Neural cell (in vitro differentiated cells): ENCODE measurements at regions not wholly inside any gene's neighbourhood (a gene's known extent, or its start where the extent isn't known, plus 50 kb on each side); places are given as distances from the start of the nearest gene placed in this dataset.

Experiments
- H2AFZ ChIP-seq: fragments of 200-600, 300-800 bp; sonication (generic), shearing (Covaris generic); 2 replicates; pipeline ENCODE4 v1.6.0; 2014; ENCODE audit warnings: low read depth, mild to moderate bottlenecking, antibody characterized with exemption, low read length, moderate library complexity
- H3F3A ChIP-seq: fragments of 200-600 bp; shearing (Covaris generic); 2 replicates; pipeline ENCODE4 v1.6.1; 2016; ENCODE audit warnings: mild to moderate bottlenecking, moderate library complexity, mixed read lengths, antibody characterized with exemption, low read length; ENCODE audit not compliant: insufficient read depth, poor library complexity, severe bottlenecking
- H3K27ac ChIP-seq: fragments of 200-600, 300-800 bp; sonication (generic), shearing (Covaris generic); 2 replicates; pipeline ENCODE4 v1.5.1; 2014; ENCODE audit warnings: mild to moderate bottlenecking, low read length, moderate library complexity
- H3K27me3 ChIP-seq: fragments of 300-800, 200-600 bp; sonication (generic), shearing (Covaris generic); 2 replicates; pipeline ENCODE4 v1.6.0; 2014; ENCODE audit warnings: mild to moderate bottlenecking, low read depth, low read length, moderate library complexity; ENCODE audit not compliant: insufficient read depth
- H3K36me3 ChIP-seq: fragments of 300-800, 200-600 bp; sonication (generic), shearing (Covaris generic); 2 replicates; pipeline ENCODE4 v1.5.1; 2014; ENCODE audit warnings: mild to moderate bottlenecking, antibody characterized with exemption, low read length, moderate library complexity; ENCODE audit not compliant: insufficient read depth
- H3K4me2 ChIP-seq: fragments of 300-800, 200-600 bp; sonication (generic), shearing (Covaris generic); 2 replicates; pipeline ENCODE4 v1.6.0; 2014; ENCODE audit warnings: mild to moderate bottlenecking, low read length
- H3K4me3 ChIP-seq: fragments of 300-800, 200-600 bp; sonication (generic), shearing (Covaris generic); 2 replicates; pipeline ENCODE4 v1.5.1; 2014; ENCODE audit warnings: mild to moderate bottlenecking, low read length, moderate library complexity
- H3K79me2 ChIP-seq: fragments of 200-600 bp; shearing (Covaris generic); replicated peaks from 2 replicates; pipeline ENCODE4 v1.6.0; 2014; ENCODE audit warnings: mild to moderate bottlenecking, low read length, moderate library complexity; ENCODE audit not compliant: insufficient read depth
- H3K9ac ChIP-seq: fragments of 300-800, 200-600 bp; sonication (generic), shearing (Covaris generic); 2 replicates; pipeline ENCODE4 v1.6.1; 2016; ENCODE audit warnings: mild to moderate bottlenecking, low read length, mixed read lengths
- H3K9me2 ChIP-seq: fragments of 200-600 bp; shearing (Covaris generic); 2 replicates; pipeline ENCODE4 v1.6.1; 2016; ENCODE audit warnings: mild to moderate bottlenecking, low read length, mixed read lengths; ENCODE audit not compliant: insufficient read depth
- H3K9me3 ChIP-seq: fragments of 200-600, 300-800 bp; sonication (generic), shearing (Covaris generic); 2 replicates; pipeline ENCODE4 v1.6.1; 2016; ENCODE audit warnings: mild to moderate bottlenecking, mixed run types, low read length, moderate library complexity, mixed read lengths
- H4K20me1 ChIP-seq: fragments of 200-600 bp; shearing (Covaris generic); 2 replicates; pipeline ENCODE4 v1.6.1; 2016; ENCODE audit warnings: mild to moderate bottlenecking, mixed run types; ENCODE audit not compliant: insufficient read depth
- CTCF ChIP-seq: fragments of 450-650 bp; IDR thresholded peaks from 2 replicates; pipeline ENCODE4 v1.5.1; 2014; ENCODE audit warnings: antibody characterized with exemption, mild to moderate bottlenecking, moderate library complexity; ENCODE audit not compliant: poor library complexity, severe bottlenecking
- EP300 ChIP-seq: fragments of 450-650 bp; conservative IDR thresholded peaks from 2 replicates; pipeline ENCODE4 v1.6.1; 2014; ENCODE audit warnings: antibody characterized with exemption, mild to moderate bottlenecking, moderate library complexity; ENCODE audit not compliant: poor library complexity, severe bottlenecking
- EZH2 ChIP-seq: fragments of 200-600, 300-800 bp; shearing (Covaris generic), sonication (generic); IDR thresholded peaks from 2 replicates; pipeline ENCODE4 v1.6.1; 2014; ENCODE audit warnings: antibody characterized with exemption, low read length, borderline replicate concordance, mild to moderate bottlenecking; ENCODE audit not compliant: insufficient read depth, poor library complexity, severe bottlenecking
- MXI1 ChIP-seq: fragments of 450-650 bp; conservative IDR thresholded peaks from 2 replicates; pipeline ENCODE4 v1.6.1; 2014; ENCODE audit warnings: antibody characterized with exemption, mild to moderate bottlenecking; ENCODE audit not compliant: poor library complexity, severe bottlenecking
- POLR2AphosphoS5 ChIP-seq: IDR thresholded peaks from 2 replicates; pipeline ENCODE4 v1.6.1; 2012
- RAD21 ChIP-seq: fragments of 450-650 bp; conservative IDR thresholded peaks from 2 replicates; pipeline ENCODE4 v1.6.1; 2014; ENCODE audit warnings: antibody characterized with exemption, mild to moderate bottlenecking, moderate library complexity
- REST ChIP-seq: IDR thresholded peaks from 2 replicates; pipeline ENCODE4 v1.6.1; 2012; ENCODE audit warnings: borderline replicate concordance
- SMC3 ChIP-seq: fragments of 450-650 bp; conservative IDR thresholded peaks from 2 replicates; pipeline ENCODE4 v1.6.1; 2014; ENCODE audit warnings: antibody characterized with exemption, mild to moderate bottlenecking, moderate library complexity; ENCODE audit not compliant: poor library complexity
- TAF1 ChIP-seq: IDR thresholded peaks from 2 replicates; pipeline ENCODE4 v1.6.1; 2012; ENCODE audit warnings: low read depth

GRCh38 chr13:40287428-40287827, 379.0 kb downstream of the FOXO1 start:
- Histone ChIP-seq H3K9ac (no peak overlapping the region), H3K79me2 (no peaks in the 10 kb centered on the region), H3K36me3 (no peaks in the 10 kb centered on the region), H3F3A (no peaks in the 10 kb centered on the region), H3K4me3 (no peak overlapping the region), H2AFZ (no peak overlapping the region), H3K27ac (no peak overlapping the region), H3K27me3 (no peaks in the 10 kb centered on the region), H3K9me2 (no peaks in the 10 kb centered on the region), H3K4me2 (no peak overlapping the region), H3K9me3 (no peaks in the 10 kb centered on the region), H4K20me1 (no peaks in the 10 kb centered on the region)
- TF ChIP-seq RAD21 (no peak), EP300 (no peak), MXI1 (no peak), SMC3 (no peak), POLR2AphosphoS5 (no peak), EZH2 (no peak), CTCF (no peak), TAF1 (no peak), REST (no peak)

- Histone ChIP-seq H3K4me3 (no peak overlapping the region), H4K20me1 (no peaks in the 10 kb centered on the region), H3K79me2 (no peaks in the 10 kb centered on the region), H3K27me3 (no peaks in the 10 kb centered on the region), H3K9ac (no peak overlapping the region), H2AFZ (no peak overlapping the region), H3K9me2 (no peaks in the 10 kb centered on the region), H3K4me2 (no peak overlapping the region), H3K27ac (no peak overlapping the region), H3K36me3 (no peaks in the 10 kb centered on the region), H3F3A (no peaks in the 10 kb centered on the region), H3K9me3 (no peaks in the 10 kb centered on the region)
- TF ChIP-seq EP300, result no peak
- no peak for TF ChIP-seq EZH2
- no peak for TF ChIP-seq TAF1
- TF ChIP-seq MXI1, result no peak
- no peak for TF ChIP-seq REST
- TF ChIP-seq RAD21, result no peak
- TF ChIP-seq POLR2AphosphoS5, result no peak
- TF ChIP-seq CTCF, result no peak
- no peak for TF ChIP-seq SMC3
These were observed 378.2 kb downstream of the FOXO1 start for GRCh38 chr13:40288259-40288658.
